RWPE2 (cell line): ENCODE measurements at regions not wholly inside any gene's neighbourhood (a gene's known extent, or its start where the extent isn't known, plus 50 kb on each side); places are given as distances from the start of the nearest gene placed in this dataset.
"Not testable (repeated sequence)": the region's sequence is repeated elsewhere in the genome, so short reads cannot be mapped to it uniquely, and the experiment has no call there.

Experiments used
- ATAC-seq: fragments of 200-7000 bp; cut with Tn5 transposase; 3 replicates; pipeline ENCODE4 v1.9.1; 2021; ENCODE audit warnings: low read depth
- DNase-seq: peaks from one replicate; pipeline ENCODE4 v3.0.0-alpha.2; 2020; ENCODE audit warnings: low spot score
- H3K27ac ChIP-seq: fragments of 450-650 bp; 2 replicates; pipeline ENCODE4 v1.5.1; 2017; ENCODE audit warnings: mild to moderate bottlenecking; ENCODE audit not compliant: poor library complexity, severe bottlenecking
- H3K27me3 ChIP-seq: fragments of 250-450 bp; sonication (Bioruptor Pico); 2 replicates; pipeline ENCODE4 v1.5.1; 2021; ENCODE audit warnings: mild to moderate bottlenecking, moderate library complexity; ENCODE audit not compliant: insufficient read depth, poor library complexity, severe bottlenecking
- H3K36me3 ChIP-seq: fragments of 250-450 bp; sonication (Bioruptor Pico); 2 replicates; pipeline ENCODE4 v1.5.1; 2020; ENCODE audit warnings: low read depth, mild to moderate bottlenecking, moderate library complexity
- H3K4me1 ChIP-seq: fragments of 250-450 bp; sonication (Bioruptor Pico); 2 replicates; pipeline ENCODE4 v1.5.1; 2021; ENCODE audit warnings: mild to moderate bottlenecking, moderate library complexity; ENCODE audit not compliant: insufficient read depth, poor library complexity, severe bottlenecking
- H3K4me3 ChIP-seq: fragments of 250-450 bp; sonication (Bioruptor Pico); 2 replicates; pipeline ENCODE4 v1.5.1; 2021; ENCODE audit warnings: mild to moderate bottlenecking, moderate library complexity; ENCODE audit not compliant: severe bottlenecking
- H3K9me3 ChIP-seq: fragments of 250-450 bp; sonication (Bioruptor Pico); 2 replicates; pipeline ENCODE4 v1.5.1; 2021; ENCODE audit warnings: mild to moderate bottlenecking, moderate library complexity; ENCODE audit not compliant: severe bottlenecking
- CTCF ChIP-seq: fragments of 450-650 bp; IDR thresholded peaks from one replicate; pipeline ENCODE4 v1.5.1; 2017; ENCODE audit warnings: mild to moderate bottlenecking, moderate library complexity; ENCODE audit not compliant: poor library complexity, severe bottlenecking

- no peaks in the 10 kb centered on the region for H3K9me3 ChIP-seq
- ATAC-seq (no peak), DNase-seq (no peak)
- no peak for TF ChIP-seq CTCF
- H3K4me3 ChIP-seq = no peak overlapping the region
- H3K27ac ChIP-seq = no peak overlapping the region
- no peaks in the 10 kb centered on the region for H3K36me3 ChIP-seq
- no peaks in the 10 kb centered on the region for H3K27me3 ChIP-seq
- H3K4me1 ChIP-seq = no peaks in the 10 kb centered on the region
Observed at GRCh38 chr13:76245920-76246319, 609.8 kb downstream of the LMO7 start.

GRCh38 chr13:76245211-76245610, 609.1 kb downstream of the LMO7 start:
- no peaks in the 10 kb centered on the region for H3K36me3 ChIP-seq
- TF ChIP-seq CTCF = no peak
- H3K4me1 ChIP-seq = no peaks in the 10 kb centered on the region
- no peak overlapping the region for H3K4me3 ChIP-seq
- ATAC-seq (no peak), DNase-seq (no peak)
- H3K27me3 ChIP-seq = no peaks in the 10 kb centered on the region
- H3K9me3 ChIP-seq = no peaks in the 10 kb centered on the region
- no peak overlapping the region for H3K27ac ChIP-seq

GRCh38 chr13:76243120-76243519, 607.0 kb downstream of the LMO7 start:
- not testable (repeated sequence) for H3K4me1 ChIP-seq, ATAC-seq, DNase-seq, H3K4me3 ChIP-seq, H3K27me3 ChIP-seq, H3K9me3 ChIP-seq, H3K27ac ChIP-seq, H3K36me3 ChIP-seq

- DNase-seq (no peak), ATAC-seq (no peak)
- Histone ChIP-seq H3K4me1 (no peaks in the 10 kb centered on the region), H3K27me3 (no peaks in the 10 kb centered on the region), H3K27ac (no peak overlapping the region), H3K36me3 (no peaks in the 10 kb centered on the region), H3K4me3 (no peak overlapping the region), H3K9me3 (no peaks in the 10 kb centered on the region)
- no peak for TF ChIP-seq CTCF
Observed at GRCh38 chr13:76239031-76239680, 603.0 kb downstream of the LMO7 start.

- H3K4me3 ChIP-seq = no peak overlapping the region
- H3K27ac ChIP-seq = no peak overlapping the region
- no peaks in the 10 kb centered on the region for H3K4me1 ChIP-seq
- DNase-seq = no peak
- H3K36me3 ChIP-seq = no peaks in the 10 kb centered on the region
- H3K9me3 ChIP-seq = no peaks in the 10 kb centered on the region
- no peaks in the 10 kb centered on the region for H3K27me3 ChIP-seq
- TF ChIP-seq CTCF = no peak
- no peak for ATAC-seq
Observed at GRCh38 chr13:76231522-76232167, 595.5 kb downstream of the LMO7 start.
